BLaER1 treated with 17β-estradiol and CSF1 and Interleukin-3, amounts not matched to agents 10 nM and 100 nM (cell line): ENCODE measurements at regions not wholly inside any gene's neighbourhood (a gene's known extent, or its start where the extent isn't known, plus 50 kb on each side); places are given as distances from the start of the nearest gene placed in this dataset.

Experiments
- H3K27ac ChIP-seq, 11 experiments: shearing (Covaris generic); formaldehyde crosslinking; 2 replicates each; pipeline ENCODE4 v1.8.1; 2022
- H3K27me3 ChIP-seq, 11 experiments: shearing (Covaris generic); formaldehyde crosslinking; 2 replicates each; pipeline ENCODE4 v1.8.1; 2022
- H3K36me3 ChIP-seq, 11 experiments: shearing (Covaris generic); formaldehyde crosslinking; 2 replicates each; pipeline ENCODE4 v1.8.1; 2022
- H3K4me1 ChIP-seq, 10 experiments: shearing (Covaris generic); formaldehyde crosslinking; 2 replicates each; pipeline ENCODE4 v1.8.1; 2022
- H3K4me2 ChIP-seq, 11 experiments: shearing (Covaris generic); formaldehyde crosslinking; 2 replicates each; pipeline ENCODE4 v1.8.1; 2022
- H3K4me3 ChIP-seq, 10 experiments: shearing (Covaris generic); formaldehyde crosslinking; 2 replicates each; pipeline ENCODE4 v1.8.1; 2022
- H3K9ac ChIP-seq, 11 experiments: shearing (Covaris generic); formaldehyde crosslinking; 2 replicates each; pipeline ENCODE4 v1.8.1; 2022
- H3K9me3 ChIP-seq, 11 experiments: shearing (Covaris generic); formaldehyde crosslinking; replicated peaks in 1 of 11; 2 replicates each; pipeline ENCODE4 v1.8.1; 2022
- H4K20me1 ChIP-seq, 11 experiments: shearing (Covaris generic); formaldehyde crosslinking; 2 replicates each; pipeline ENCODE4 v1.8.1; 2022
- Cebpa-rat ChIP-seq, 11 experiments: shearing (Covaris generic); IDR thresholded peaks; 2 replicates each; pipeline ENCODE4 v1.8.1; 2022

DNA sequence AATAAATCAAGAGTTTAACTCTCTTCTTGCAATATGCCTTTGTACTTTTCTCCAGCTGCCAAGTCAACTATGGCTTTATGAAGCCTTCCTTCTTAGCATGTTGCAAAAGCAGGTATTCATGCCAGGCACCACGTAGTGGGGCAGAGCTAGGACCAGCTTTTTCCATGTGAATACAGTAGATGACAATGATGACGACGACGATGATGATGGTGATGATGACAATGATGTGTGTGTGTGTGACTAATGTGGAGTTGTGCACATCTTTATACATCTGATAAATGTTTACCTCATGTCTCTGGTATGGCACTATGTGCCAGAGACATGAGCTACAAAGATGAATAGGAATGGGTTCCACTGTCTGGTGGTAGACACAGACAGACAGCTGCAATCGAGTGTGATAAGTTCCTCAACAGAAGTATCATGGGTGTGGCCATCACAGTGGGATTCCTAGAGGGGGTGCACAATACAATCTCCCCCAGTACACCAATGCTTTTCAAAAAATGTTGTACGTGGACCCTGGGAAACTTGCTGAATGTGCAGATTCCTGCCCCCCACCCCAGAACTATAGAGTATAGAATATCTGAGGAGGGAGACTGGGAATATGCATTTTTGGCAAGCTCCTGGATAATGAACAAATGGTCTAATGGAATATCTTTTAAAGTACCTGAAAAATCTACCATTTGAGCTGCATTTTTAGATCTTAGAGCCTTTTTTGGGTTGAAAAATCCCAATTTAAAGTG is 183.4 kb downstream of the ABCC12 start:
- TF ChIP-seq Cebpa-rat (IDR thresholded peaks at IDR 0.05): no peak
- H3K4me1 ChIP-seq: no peaks in the 10 kb centered on the region
- no peaks in the 10 kb centered on the region for H3K27me3 ChIP-seq
- H3K36me3 ChIP-seq: no peaks in the 10 kb centered on the region
- H3K4me3 ChIP-seq: no peak overlapping the region
- H3K9me3 ChIP-seq: no peaks in the 10 kb centered on the region
- H3K9ac ChIP-seq: no peak overlapping the region
- no peaks in the 10 kb centered on the region for H4K20me1 ChIP-seq
- H3K27ac ChIP-seq: no peak overlapping the region
- H3K4me2 ChIP-seq: no peak overlapping the region

DNA sequence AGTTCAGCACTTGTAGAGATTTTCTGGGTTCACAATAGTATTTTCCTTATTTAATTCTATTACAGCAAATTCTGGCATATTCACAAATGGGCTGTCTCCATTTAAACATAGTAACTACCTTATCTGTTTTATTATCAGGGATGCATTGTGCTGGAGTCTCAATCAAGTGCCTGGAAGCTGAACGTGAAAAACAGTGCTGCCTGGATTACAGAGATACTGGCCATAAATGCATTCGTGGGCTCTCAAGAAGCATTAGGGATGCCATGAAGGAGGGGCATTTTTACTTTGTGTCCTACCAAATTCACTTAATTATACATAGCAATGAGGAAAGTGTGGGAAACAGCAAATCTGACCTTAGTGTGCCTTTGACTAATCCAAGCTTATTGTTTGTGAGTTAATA is 184.6 kb downstream of the ABCC12 start:
- no peaks in the 10 kb centered on the region for H3K36me3 ChIP-seq
- TF ChIP-seq Cebpa-rat (IDR thresholded peaks at IDR 0.05): no peak
- H3K4me3 ChIP-seq: no peak overlapping the region
- no peaks in the 10 kb centered on the region for H3K9me3 ChIP-seq
- H3K4me2 ChIP-seq: no peak overlapping the region
- H3K27me3 ChIP-seq: no peaks in the 10 kb centered on the region
- H3K27ac ChIP-seq: no peak overlapping the region
- H3K4me1 ChIP-seq: no peaks in the 10 kb centered on the region
- H3K9ac ChIP-seq: no peak overlapping the region
- H4K20me1 ChIP-seq: no peaks in the 10 kb centered on the region

DNA sequence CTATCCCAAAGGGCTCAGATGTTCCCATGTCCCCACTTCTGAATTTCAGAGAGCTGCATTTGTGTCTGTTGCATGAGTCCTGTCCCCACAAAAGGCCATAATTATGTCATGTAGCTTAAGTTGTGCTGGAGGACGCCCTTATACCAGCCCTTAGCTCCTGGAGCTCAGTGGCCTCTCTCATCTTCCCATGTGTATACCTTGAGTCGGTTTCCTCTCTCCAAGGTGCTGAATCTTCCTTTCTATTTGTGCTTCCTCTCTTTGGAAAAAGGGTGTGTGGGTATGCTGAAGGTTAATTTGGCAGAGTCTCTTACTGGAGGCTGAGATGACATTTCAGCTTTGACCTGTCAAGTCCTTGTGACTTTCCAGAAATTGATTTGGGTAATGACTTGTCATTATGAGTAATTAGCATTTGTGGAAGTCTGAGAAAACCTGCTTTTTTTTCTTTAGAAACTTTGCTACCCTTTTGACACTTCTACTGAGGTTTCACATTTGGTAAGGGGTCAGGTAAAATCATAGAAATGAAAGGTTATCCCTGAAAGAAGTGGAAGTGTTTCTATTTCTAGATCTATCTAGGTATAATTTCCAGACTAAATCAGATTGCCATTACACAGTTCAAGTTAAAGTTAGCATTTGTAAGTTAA is 185.4 kb downstream of the ABCC12 start:
- H4K20me1 ChIP-seq: no peaks in the 10 kb centered on the region
- H3K4me1 ChIP-seq: no peaks in the 10 kb centered on the region
- H3K9ac ChIP-seq: no peak overlapping the region
- H3K27ac ChIP-seq: no peak overlapping the region
- TF ChIP-seq Cebpa-rat (IDR thresholded peaks at IDR 0.05): no peak
- H3K27me3 ChIP-seq: no peaks in the 10 kb centered on the region
- H3K4me3 ChIP-seq: no peak overlapping the region
- H3K9me3 ChIP-seq: no peaks in the 10 kb centered on the region
- H3K4me2 ChIP-seq: no peak overlapping the region
- H3K36me3 ChIP-seq: no peaks in the 10 kb centered on the region

DNA sequence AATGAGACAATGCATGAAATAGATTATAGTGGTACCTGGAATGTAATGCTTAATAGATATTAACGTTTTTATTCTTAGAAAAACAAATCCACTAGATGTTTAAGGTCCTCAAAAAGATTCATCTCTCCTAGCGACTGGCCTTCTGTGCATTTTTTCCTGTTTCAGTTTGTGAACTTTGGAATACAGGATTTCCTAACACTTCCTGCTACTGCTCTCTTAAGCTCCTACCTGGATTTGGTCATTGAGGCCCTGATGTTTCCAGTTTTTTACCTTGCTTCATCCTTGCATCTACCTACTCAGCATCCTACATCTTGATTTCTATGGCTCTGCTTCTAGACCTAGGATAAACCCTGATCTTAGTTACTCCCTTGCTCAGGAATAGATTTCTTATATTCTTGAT is 188.4 kb downstream of the ABCC12 start:
- H4K20me1 ChIP-seq: no peaks in the 10 kb centered on the region
- H3K27ac ChIP-seq: no peak overlapping the region
- H3K4me3 ChIP-seq: no peak overlapping the region
- no peaks in the 10 kb centered on the region for H3K36me3 ChIP-seq
- H3K27me3 ChIP-seq: no peaks in the 10 kb centered on the region
- no peak for TF ChIP-seq Cebpa-rat (IDR thresholded peaks at IDR 0.05)
- H3K4me2 ChIP-seq: no peak overlapping the region
- no peaks in the 10 kb centered on the region for H3K9me3 ChIP-seq
- no peak overlapping the region for H3K9ac ChIP-seq
- no peaks in the 10 kb centered on the region for H3K4me1 ChIP-seq

DNA sequence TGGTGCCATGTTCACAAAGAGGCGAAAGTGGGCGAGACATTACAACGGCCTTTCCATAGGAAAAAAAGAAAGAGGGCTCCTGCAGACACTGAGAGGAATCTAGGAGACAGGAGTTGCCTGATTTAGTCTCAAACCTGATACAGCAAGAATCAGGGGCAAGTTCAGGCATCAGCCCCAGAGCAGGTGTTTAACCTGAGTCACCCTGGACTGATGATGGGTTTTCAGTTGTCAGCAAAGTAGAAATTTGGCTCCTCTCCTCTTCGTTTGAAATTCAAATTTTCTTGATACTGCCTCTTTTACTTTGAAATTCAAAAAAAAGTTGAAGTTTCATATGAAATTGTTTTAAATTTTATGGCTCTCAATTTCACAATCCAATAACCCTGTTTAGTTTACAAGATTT is 189.5 kb downstream of the ABCC12 start:
- Histone ChIP-seq H3K4me1 (no peaks in the 10 kb centered on the region), H4K20me1 (no peaks in the 10 kb centered on the region), H3K27ac (no peak overlapping the region), H3K36me3 (no peaks in the 10 kb centered on the region), H3K9me3 (no peaks in the 10 kb centered on the region), H3K9ac (no peak overlapping the region), H3K4me2 (no peak overlapping the region), H3K4me3 (no peak overlapping the region), H3K27me3 (no peaks in the 10 kb centered on the region)
- no peak for TF ChIP-seq Cebpa-rat (IDR thresholded peaks at IDR 0.05)

DNA sequence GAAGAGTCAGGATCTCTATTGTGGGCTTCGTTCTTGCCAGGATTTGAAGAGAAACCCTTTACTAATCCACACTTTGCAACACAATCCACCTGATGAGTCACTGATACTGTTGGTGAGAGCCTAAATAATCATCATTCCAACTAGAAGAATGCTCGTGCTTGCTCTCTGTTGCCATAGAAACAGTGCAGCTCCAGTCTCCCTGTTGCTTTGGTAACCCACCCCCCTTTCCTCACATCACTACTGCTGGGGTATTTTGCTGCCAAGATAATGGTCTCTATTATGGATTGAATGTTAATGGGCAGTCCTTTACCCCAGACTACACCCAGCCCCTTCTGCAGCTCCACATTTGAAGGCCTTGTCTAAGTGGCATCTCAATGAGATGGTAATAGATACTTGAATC is 190.4 kb downstream of the ABCC12 start:
- Histone ChIP-seq H3K4me1 (no peaks in the 10 kb centered on the region), H3K4me2 (no peak overlapping the region), H3K9ac (no peak overlapping the region), H3K9me3 (no peaks in the 10 kb centered on the region), H3K36me3 (no peaks in the 10 kb centered on the region), H3K27ac (no peak overlapping the region), H3K27me3 (no peaks in the 10 kb centered on the region), H3K4me3 (no peak overlapping the region), H4K20me1 (no peaks in the 10 kb centered on the region)
- TF ChIP-seq Cebpa-rat (IDR thresholded peaks at IDR 0.05): no peak

DNA sequence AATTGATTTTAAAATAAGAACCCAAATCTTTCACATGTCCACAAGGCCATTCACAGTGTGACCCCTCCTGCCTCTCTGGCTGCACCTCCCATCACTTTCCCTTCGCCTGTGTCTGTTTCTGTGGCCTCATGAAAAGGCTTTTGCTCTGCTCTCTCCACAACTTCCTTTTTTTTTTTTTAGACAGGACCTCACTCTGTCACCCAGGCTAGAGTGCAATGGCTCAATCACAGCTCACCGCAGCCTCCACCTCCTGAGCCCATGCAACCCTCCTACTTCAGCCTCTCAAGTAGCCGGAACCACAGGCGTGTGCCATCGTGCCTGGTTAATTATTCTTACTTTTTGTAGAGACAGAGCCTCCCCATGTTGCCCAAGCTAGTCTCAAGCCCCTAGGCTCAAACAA is 197.1 kb downstream of the ABCC12 start:
- no peak overlapping the region for H3K9ac ChIP-seq
- no peak overlapping the region for H3K27ac ChIP-seq
- H4K20me1 ChIP-seq: no peaks in the 10 kb centered on the region
- no peak for TF ChIP-seq Cebpa-rat (IDR thresholded peaks at IDR 0.05)
- H3K9me3 ChIP-seq: no peaks in the 10 kb centered on the region
- no peak overlapping the region for H3K4me3 ChIP-seq
- no peaks in the 10 kb centered on the region for H3K36me3 ChIP-seq
- H3K27me3 ChIP-seq: no peaks in the 10 kb centered on the region
- H3K4me2 ChIP-seq: no peak overlapping the region
- H3K4me1 ChIP-seq: no peaks in the 10 kb centered on the region

DNA sequence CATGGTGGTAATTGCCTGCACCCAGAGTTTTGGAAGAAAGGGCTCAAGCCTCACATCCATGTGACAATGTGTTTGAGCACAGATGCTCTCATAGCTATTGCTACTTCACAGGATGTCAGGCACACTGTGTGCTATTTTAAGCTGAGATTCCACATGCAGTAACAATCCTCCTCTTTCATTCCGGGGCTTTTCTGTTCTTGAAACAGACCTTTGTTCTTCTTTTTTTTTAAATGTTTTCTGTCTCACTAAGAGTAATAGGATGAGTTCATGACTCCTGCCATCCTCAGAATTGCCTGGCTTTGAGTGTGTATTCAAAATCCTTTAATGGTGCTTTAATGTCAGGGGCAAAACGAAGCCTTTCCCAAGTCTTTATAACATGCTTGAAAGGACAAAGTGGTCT is 198.9 kb downstream of the ABCC12 start:
- Histone ChIP-seq H3K4me1 (no peaks in the 10 kb centered on the region), H3K36me3 (no peaks in the 10 kb centered on the region), H3K27ac (no peak overlapping the region), H3K4me3 (no peak overlapping the region), H4K20me1 (no peaks in the 10 kb centered on the region), H3K9ac (no peak overlapping the region), H3K4me2 (no peak overlapping the region), H3K9me3 (no peaks in the 10 kb centered on the region), H3K27me3 (no peaks in the 10 kb centered on the region)
- TF ChIP-seq Cebpa-rat (IDR thresholded peaks at IDR 0.05): no peak

DNA sequence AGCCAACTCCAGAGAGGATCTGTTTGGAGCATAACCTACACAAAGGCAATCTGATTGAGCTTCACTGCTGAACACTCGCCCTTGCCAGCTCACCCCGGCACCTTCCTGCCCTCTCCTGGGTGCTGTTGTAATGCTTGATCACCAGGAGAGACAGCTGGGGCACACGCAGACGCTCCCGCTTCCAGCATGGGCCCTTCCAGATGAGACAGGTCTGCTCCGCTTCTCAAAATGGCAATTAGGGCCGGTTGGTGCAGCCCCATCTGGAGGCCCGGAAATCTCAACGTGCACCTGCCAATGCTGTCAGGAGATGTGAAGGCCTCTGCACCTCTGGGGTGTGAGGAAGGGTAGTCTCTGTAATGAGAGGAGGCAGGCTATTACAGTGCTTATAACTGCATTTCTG is 206.1 kb downstream of the ABCC12 start:
- Histone ChIP-seq H3K4me3 (no peak overlapping the region), H3K9me3 (peaks cover 0 to 11% (median 4%) of the 10 kb centered on the region in 11 experiments; a peak in 6 of 22 replicates), H4K20me1 (no peaks in the 10 kb centered on the region), H3K27me3 (no peaks in the 10 kb centered on the region), H3K4me2 (no peak overlapping the region), H3K9ac (no peak overlapping the region), H3K36me3 (no peaks in the 10 kb centered on the region), H3K4me1 (peaks cover 0 to 5% (median 0%) of the 10 kb centered on the region in 10 experiments; a peak in 1 of 20 replicates), H3K27ac (no peak overlapping the region)
- TF ChIP-seq Cebpa-rat (IDR thresholded peaks at IDR 0.05): no peak

DNA sequence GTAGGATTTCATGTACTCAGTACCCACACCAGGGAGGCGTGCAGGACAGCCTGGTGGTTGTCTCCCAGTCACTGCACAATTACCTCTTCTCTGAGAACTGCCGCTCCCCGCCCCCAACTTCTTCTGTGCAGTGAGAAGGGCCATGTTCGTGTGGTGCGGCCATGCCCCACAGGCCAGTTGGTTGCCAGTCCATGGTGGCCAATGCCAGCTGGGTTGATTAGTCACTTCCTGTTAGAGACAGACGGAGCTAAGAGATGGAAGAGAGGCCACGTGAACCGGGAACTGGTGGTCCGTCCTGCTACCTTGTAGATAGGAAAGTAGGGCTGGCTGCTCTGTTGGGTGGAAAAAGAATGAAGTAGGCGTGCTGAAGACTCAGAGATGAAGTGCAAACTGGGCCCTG is 206.5 kb downstream of the ABCC12 start:
- Histone ChIP-seq H3K27me3 (no peaks in the 10 kb centered on the region), H3K9me3 (peaks cover 0 to 11% (median 4%) of the 10 kb centered on the region in 11 experiments; a peak in 6 of 22 replicates), H3K4me1 (peaks cover 0 to 5% (median 0%) of the 10 kb centered on the region in 10 experiments; a peak in 1 of 20 replicates), H3K9ac (no peak overlapping the region), H3K36me3 (no peaks in the 10 kb centered on the region), H4K20me1 (no peaks in the 10 kb centered on the region), H3K27ac (no peak overlapping the region), H3K4me3 (no peak overlapping the region), H3K4me2 (no peak overlapping the region)
- no peak for TF ChIP-seq Cebpa-rat (IDR thresholded peaks at IDR 0.05)
